GM21576 (cell line): ENCODE measurements at regions not wholly inside any gene's neighbourhood (a gene's known extent, or its start where the extent isn't known, plus 50 kb on each side); places are given as distances from the start of the nearest gene placed in this dataset.

ENCODE experiments used
- ATAC-seq: cut with Tn5 transposase; IDR thresholded peaks from one replicate; pipeline ENCODE4 v1.9.1; 2021; ENCODE audit warnings: mild to moderate bottlenecking, moderate library complexity; ENCODE audit not compliant: unreplicated experiment

GRCh38 chr9:99607842-99608448 is 213.7 kb upstream of the NR4A3 start:
- ATAC-seq, result no peak

GRCh38 chr9:99614341-99614740 is 207.3 kb upstream of the NR4A3 start:
- ATAC-seq, result no peak

DNA sequence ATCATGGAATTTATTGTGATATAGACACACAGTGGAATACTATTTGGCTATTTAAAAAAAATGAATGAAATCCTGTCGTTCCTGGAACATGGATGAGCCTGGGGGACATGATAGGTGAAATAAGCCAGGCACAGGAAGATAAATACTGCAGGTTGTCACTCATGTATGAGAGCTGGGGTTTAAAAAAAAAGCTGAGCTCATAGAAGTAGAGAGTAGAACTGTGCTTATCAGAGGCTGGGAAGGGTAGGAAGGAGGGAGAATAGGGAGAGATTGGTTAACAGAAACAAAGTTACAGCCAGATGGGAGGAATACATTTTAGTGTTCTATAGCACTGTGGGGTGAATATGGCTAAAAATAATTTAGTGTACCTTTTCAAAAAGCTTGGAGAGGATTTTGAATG is 200.6 kb upstream of the NR4A3 start:
- no peak for ATAC-seq

DNA sequence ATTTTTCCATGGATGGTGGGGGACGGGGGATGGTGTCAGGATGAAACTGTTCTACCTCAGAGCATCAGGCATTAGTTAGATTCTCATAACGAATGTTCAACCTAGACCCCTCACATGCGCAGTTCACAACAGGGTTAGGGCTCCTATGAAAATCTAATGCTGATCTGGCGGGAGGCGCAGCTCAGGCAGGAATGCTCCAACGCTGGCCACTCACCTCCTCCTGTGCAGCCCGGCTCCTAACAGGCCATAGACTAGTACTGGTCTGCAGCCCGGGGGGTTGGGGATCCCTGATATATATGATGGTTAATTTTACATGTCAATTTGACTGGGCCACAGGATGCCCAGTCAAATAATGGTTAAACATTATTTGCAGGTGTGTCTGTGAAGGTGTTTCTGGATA is 199.0 kb upstream of the NR4A3 start:
- no peak for ATAC-seq

DNA sequence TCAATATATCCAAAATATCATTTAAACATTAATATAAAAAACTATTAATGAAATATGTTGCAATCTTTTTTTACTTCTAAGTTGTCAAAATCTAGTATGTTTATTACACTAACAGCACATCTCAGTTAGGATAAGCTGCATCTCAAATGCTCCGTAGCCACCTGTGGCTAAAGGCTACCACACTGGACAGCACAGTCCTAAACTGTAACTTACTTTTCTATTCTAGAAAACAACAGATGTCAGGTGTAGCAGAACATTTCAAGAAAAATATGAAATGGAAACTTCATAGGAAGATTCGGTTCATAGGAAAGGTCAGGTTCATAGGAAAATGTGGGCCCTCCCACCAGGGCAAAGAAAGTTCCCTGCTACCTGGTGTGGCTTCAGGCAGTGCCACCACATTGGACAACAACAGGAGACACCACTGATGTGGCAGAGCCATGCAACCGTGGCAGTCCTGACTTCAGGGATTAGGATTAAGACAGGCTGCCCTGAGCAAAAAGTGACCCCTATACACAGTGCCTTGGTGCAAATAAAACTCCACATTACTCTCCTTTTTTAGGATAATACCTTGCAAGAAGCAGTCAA is 197.8 kb upstream of the NR4A3 start:
- no peak for ATAC-seq

- no peak for ATAC-seq
These were observed 197.0 kb upstream of the NR4A3 start for GRCh38 chr9:99624499-99625233.

DNA sequence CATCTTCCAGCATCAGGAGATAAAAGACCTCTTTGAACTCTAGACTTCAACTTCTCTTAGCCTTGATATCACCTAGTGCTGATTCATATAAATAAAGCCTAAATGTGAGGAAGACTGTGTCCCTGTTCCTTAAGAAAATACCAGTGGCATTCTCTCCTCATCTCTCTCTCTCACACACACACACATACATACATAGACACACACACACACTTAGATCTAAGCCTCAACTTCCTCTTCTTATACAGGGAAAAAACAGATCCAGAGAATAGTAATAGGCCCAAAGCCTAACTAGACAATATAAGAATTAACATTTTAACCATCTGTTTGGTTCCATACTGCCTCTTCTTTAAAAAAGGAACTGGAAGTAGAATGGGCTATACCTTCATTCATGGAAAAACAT is 195.3 kb upstream of the NR4A3 start:
- no peak for ATAC-seq

- no peak for ATAC-seq
These were observed 193.4 kb upstream of the NR4A3 start for GRCh38 chr9:99628285-99628684.

DNA sequence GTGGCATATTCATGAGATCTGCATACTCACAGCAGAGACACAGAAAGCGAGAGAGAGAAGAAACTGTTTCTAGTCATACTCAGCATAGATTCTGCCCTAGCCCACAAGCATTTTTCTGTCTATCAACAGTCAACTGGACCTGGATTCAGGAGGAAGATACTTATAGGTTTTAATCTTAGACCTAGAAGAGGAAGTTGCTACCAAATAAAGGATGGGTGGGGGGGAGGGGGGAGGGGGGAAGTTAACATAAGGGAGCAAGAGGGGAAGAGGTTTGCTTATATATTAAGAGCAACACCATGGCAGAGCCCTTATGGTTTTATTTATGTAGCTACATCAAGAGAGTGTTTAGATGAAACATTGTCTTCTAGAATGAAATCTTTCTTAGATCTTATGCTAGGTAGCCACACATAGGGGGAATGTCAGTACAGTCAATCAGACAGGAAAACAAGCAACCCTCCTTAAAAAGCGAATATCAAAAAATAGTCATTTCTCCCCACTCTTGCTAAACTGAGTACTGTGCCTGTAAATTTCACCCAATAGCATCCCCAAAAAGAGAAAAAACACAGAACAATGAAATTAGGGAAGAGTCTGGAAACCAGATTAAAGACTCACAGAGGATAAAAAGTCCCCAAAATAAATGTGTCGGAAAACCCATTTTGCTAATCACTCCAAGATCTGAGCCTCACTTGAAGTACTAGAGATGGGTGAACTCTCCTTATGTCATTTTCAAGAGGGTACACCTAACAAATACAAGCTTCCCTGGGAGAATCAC is 192.7 kb upstream of the NR4A3 start:
- ATAC-seq, result no peak

GRCh38 chr9:99632349-99633038 is 189.2 kb upstream of the NR4A3 start:
- no peak for ATAC-seq

GRCh38 chr9:99633265-99633664 is 188.4 kb upstream of the NR4A3 start:
- ATAC-seq, result no peak

GRCh38 chr9:99634186-99634585 is 187.5 kb upstream of the NR4A3 start:
- no peak for ATAC-seq

DNA sequence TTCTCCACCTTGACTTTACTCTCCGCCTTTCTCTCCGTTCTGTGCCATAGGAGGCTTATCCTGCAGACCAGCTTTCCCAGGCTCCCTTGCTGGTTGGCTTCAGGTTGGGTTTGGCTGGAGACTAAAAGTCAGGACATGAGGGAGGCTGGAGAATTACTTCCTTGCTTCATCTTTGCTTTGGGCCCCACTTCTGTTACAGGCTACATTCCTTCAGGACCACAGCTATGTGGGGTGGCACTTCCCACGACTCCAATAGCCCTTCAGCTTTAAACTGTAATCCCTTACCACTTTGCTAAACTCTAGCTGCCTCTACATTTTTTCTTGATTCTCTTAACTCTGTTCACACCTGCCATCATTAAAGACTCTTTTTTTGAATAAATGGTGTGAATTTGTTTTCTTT is 186.7 kb upstream of the NR4A3 start:
- ATAC-seq, result no peak

- ATAC-seq, result no peak
These were observed 184.0 kb upstream of the NR4A3 start for GRCh38 chr9:99637641-99638040.

DNA sequence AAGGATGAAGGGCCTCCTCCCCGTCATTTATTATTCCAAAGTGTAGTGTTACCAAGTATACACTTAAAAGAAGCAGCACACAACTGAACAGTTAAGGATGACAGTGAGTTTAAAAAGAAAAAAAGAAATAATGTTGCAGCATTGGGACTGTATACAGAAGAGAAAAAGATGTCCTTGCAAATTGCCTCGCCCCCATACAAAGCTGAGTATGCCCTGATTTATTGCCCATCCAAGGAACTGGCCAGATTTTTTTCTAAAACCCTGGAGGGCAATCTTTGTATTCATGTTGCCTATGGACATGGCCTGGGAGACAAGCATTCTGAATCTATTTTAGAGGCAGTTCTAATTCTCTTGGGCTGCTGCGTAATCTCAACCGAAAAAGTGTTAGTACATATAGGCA is 182.7 kb upstream of the NR4A3 start:
- ATAC-seq, result no peak

GRCh38 chr9:99647604-99648003 is 174.1 kb upstream of the NR4A3 start:
- no peak for ATAC-seq

GRCh38 chr9:99650187-99650874 is 171.4 kb upstream of the NR4A3 start:
- ATAC-seq, result no peak

- ATAC-seq, result peak; percentile 92
These were observed 161.5 kb upstream of the NR4A3 start for GRCh38 chr9:99660191-99660636.

GRCh38 chr9:99663297-99663696 is 158.4 kb upstream of the NR4A3 start:
- ATAC-seq, result no peak

DNA sequence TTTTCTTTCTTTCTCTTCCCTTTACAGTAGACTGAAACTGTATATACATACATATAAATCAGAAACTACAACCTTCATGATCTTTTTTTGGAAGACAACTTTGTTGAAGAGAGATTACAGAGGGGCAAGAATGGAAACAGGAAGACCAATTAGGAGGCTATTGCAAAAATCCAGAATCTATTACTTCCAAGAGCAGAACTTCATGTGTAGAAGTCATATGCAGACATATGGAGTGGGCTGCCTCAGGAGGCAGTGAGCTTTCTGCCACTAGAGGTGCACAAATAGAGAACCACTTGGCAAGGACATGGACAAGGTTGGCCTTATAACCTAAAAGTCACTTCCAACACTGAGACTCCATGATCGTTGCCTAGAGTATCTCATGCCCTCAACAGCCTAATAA is 157.8 kb upstream of the NR4A3 start:
- no peak for ATAC-seq
